CD14-positive monocyte (primary cell): ENCODE measurements at regions not wholly inside any gene's neighbourhood (a gene's known extent, or its start where the extent isn't known, plus 50 kb on each side); places are given as distances from the start of the nearest gene placed in this dataset.

Experiments used
- DNase-seq, 3 donors: peaks; one replicate each; pipeline ENCODE4 v3.0.0-alpha.2; 2011 to 2022
- H2AFZ ChIP-seq: 2 replicates; pipeline ENCODE4 v1.6.0; 2012; ENCODE audit warnings: mild to moderate bottlenecking, low read depth, low read length, inconsistent platforms; ENCODE audit not compliant: insufficient read depth, poor library complexity, severe bottlenecking
- H3K27ac ChIP-seq, 2 donors: 1 replicate in 1 of 2; 2 replicates in 1 of 2; pipeline ENCODE4 v1.5.1; 2012 to 2013; ENCODE audit warnings: low read length in 2 of 2, control low read depth in 1 of 2, inconsistent platforms in 1 of 2, low read depth in 1 of 2, mild to moderate bottlenecking in 1 of 2
- H3K27me3 ChIP-seq, 2 donors: one replicate each; pipeline versions ENCODE4 v1.6.0 to v1.6.1; 2011 to 2013; ENCODE audit warnings: low read length in 2 of 2; ENCODE audit not compliant: control insufficient read depth in 2 of 2, insufficient read depth in 2 of 2
- H3K36me3 ChIP-seq, 2 donors: replicated peaks in 1 of 2; 1 replicate in 1 of 2; 2 replicates in 1 of 2; pipeline versions ENCODE4 v1.5.1 to v1.6.1; 2012 to 2013; ENCODE audit warnings: low read length in 2 of 2, control low read depth in 1 of 2, inconsistent platforms in 1 of 2, mild to moderate bottlenecking in 1 of 2; ENCODE audit not compliant: insufficient read depth in 2 of 2, control insufficient read depth in 1 of 2
- H3K4me1 ChIP-seq, 2 donors: 1 replicate in 1 of 2; 2 replicates in 1 of 2; pipeline versions ENCODE4 v1.5.1 to v1.6.1; 2012 to 2013; ENCODE audit warnings: low read length in 2 of 2, control low read depth in 1 of 2, inconsistent platforms in 1 of 2, mild to moderate bottlenecking in 1 of 2, moderate library complexity in 1 of 2; ENCODE audit not compliant: insufficient read depth in 2 of 2, control insufficient read depth in 1 of 2
- H3K4me2 ChIP-seq: replicated peaks from 2 replicates; pipeline ENCODE3; 2012; ENCODE audit warnings: low read length, moderate library complexity, mild to moderate bottlenecking; ENCODE audit not compliant: poor library complexity, severe bottlenecking; ENCODE audit errors: extremely low read depth
- H3K4me3 ChIP-seq, 3 experiments: fragments of 200-600 bp in 1 of 3; sonication (generic) in 1 of 3; replicated peaks in 1 of 3; 1 replicate in 2 of 3; 2 replicates in 1 of 3; pipeline ENCODE4 v1.5.1; 2011 to 2013; ENCODE audit warnings: low read length in 3 of 3, mild to moderate bottlenecking in 3 of 3, control low read depth in 2 of 3, low read depth in 2 of 3, inconsistent platforms in 1 of 3, moderate library complexity in 1 of 3
- H3K79me2 ChIP-seq: 2 replicates; pipeline ENCODE4 v1.6.0; 2012; ENCODE audit warnings: mild to moderate bottlenecking, control low read depth, inconsistent platforms, low read length, moderate library complexity; ENCODE audit not compliant: insufficient read depth
- H3K9ac ChIP-seq: 2 replicates; pipeline ENCODE4 v1.6.0; 2017; ENCODE audit warnings: low read length, mild to moderate bottlenecking; ENCODE audit not compliant: insufficient read depth, poor library complexity, severe bottlenecking
- H3K9me3 ChIP-seq, 2 donors: replicated peaks in 1 of 2; 1 replicate in 1 of 2; 2 replicates in 1 of 2; pipeline versions ENCODE4 v1.5.1 to v1.6.1; 2012 to 2013; ENCODE audit warnings: low read length in 2 of 2, control low read depth in 1 of 2; ENCODE audit not compliant: control insufficient read depth in 1 of 2, insufficient read depth in 1 of 2
- H4K20me1 ChIP-seq: 2 replicates; pipeline ENCODE4 v1.6.0; 2012; ENCODE audit warnings: mild to moderate bottlenecking, low read length, control low read depth, moderate library complexity; ENCODE audit not compliant: insufficient read depth
- H3K27ac Mint-ChIP-seq, 7 donors: one replicate each; pipeline ENCODE4 v1.8.0; 2020; ENCODE audit warnings: mild to moderate bottlenecking in 7 of 7, mixed read lengths in 7 of 7, moderate library complexity in 6 of 7, inconsistent platforms in 2 of 7
- H3K27me3 Mint-ChIP-seq, 3 donors: one replicate each; pipeline ENCODE4 v1.8.0; 2021 to 2022; ENCODE audit warnings: low read depth in 3 of 3, mild to moderate bottlenecking in 3 of 3, mixed read lengths in 3 of 3, moderate library complexity in 3 of 3, inconsistent platforms in 1 of 3
- H3K36me3 Mint-ChIP-seq, 2 donors: one replicate each; pipeline ENCODE4 v1.8.0; 2020; ENCODE audit warnings: mixed read lengths in 2 of 2, inconsistent platforms in 1 of 2, mild to moderate bottlenecking in 1 of 2
- H3K4me1 Mint-ChIP-seq: one replicate; pipeline ENCODE4 v1.8.0; 2020; ENCODE audit warnings: mild to moderate bottlenecking, mixed read lengths
- H3K4me3 Mint-ChIP-seq, 2 donors: one replicate each; pipeline ENCODE4 v1.8.0; 2020; ENCODE audit warnings: mild to moderate bottlenecking in 2 of 2, mixed read lengths in 2 of 2, moderate library complexity in 1 of 2
- H3K9me3 Mint-ChIP-seq, 7 donors: one replicate each; pipeline ENCODE4 v1.8.0; 2020 to 2022; ENCODE audit warnings: mixed read lengths in 7 of 7, mild to moderate bottlenecking in 6 of 7, moderate library complexity in 6 of 7, inconsistent platforms in 2 of 7
- CTCF ChIP-seq: fragments of 200-600 bp; IDR thresholded peaks from one replicate; pipeline ENCODE4 v1.8.0; 2022; ENCODE audit warnings: antibody characterized with exemption, mild to moderate bottlenecking
- WGBS: methylation state at CpG from one replicate; pipeline ENCODE4 v1.1.5; 2013; ENCODE audit warnings: missing lambda C conversion rate; ENCODE audit not compliant: insufficient coverage; 5-methylcytosine and 5-hydroxymethylcytosine counted together
- intact Hi-C, 2 donors: fragments of 100-400 bp; cut with micrococcal nuclease; formaldehyde crosslinking; loops; one replicate each; pipeline versions ENCODE4 v1.15.0 to v1.15.1; 2023

DNA sequence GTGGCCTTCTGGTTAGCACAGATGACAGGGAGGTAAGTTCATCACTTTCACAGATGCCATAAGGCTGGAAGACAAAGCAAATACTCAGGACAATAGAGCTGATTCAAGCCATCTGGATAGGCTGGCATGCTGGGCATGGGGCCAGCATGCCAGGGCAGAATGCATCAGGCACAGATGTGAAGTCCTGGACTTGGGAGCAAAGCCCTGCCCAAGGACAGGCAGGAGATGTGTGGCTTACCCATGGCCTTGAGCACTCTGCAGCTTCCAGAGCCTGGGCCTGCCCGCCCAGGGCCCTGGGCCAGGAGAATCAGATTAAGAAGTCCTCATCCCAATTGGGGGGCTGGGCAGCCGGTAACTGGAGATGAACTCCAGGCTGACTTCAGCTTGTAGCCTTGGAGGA lies 135.7 kb upstream of the ZC3H12A start:
- Histone ChIP-seq H3K9me3 (no peaks in the 10 kb centered on the region), H3K36me3 (no peaks in the 10 kb centered on the region), H3K9ac (no peak overlapping the region), H3K4me1 (no peaks in the 10 kb centered on the region), H3K27me3 (no peaks in the 10 kb centered on the region), H3K27ac (no peak overlapping the region), H3K4me2 (no peak overlapping the region), H4K20me1 (no peaks in the 10 kb centered on the region), H2AFZ (no peak overlapping the region), H3K4me3 (no peak overlapping the region), H3K79me2 (no peaks in the 10 kb centered on the region)
- Mint-ChIP-seq H3K27me3 (peaks cover 2 to 8% (median 7%) of the 10 kb centered on the region in 3 donors), H3K4me3 (no peak overlapping the region), H3K27ac (no peak overlapping the region), H3K9me3 (peaks cover 0 to 7% (median 2%) of the 10 kb centered on the region in 7 donors), H3K4me1 (no peaks in the 10 kb centered on the region), H3K36me3 (no peaks in the 10 kb centered on the region)
- no peak for TF ChIP-seq CTCF
- 86% methylated on average over 2 of the region's 2 CpGs for WGBS
- intact Hi-C loops = no loop called here
- DNase-seq = no peak

- Histone ChIP-seq H4K20me1 (no peaks in the 10 kb centered on the region), H3K4me2 (no peak overlapping the region), H3K79me2 (no peaks in the 10 kb centered on the region), H3K9ac (no peak overlapping the region), H3K27me3 (no peaks in the 10 kb centered on the region), H3K4me1 (no peaks in the 10 kb centered on the region), H3K9me3 (no peaks in the 10 kb centered on the region), H2AFZ (no peak overlapping the region), H3K27ac (no peak overlapping the region), H3K36me3 (no peaks in the 10 kb centered on the region), H3K4me3 (no peak overlapping the region)
- 74% methylated on average over 3 of the region's 6 CpGs for WGBS
- Mint-ChIP-seq H3K36me3 (no peaks in the 10 kb centered on the region), H3K27ac (no peak overlapping the region), H3K4me3 (no peak overlapping the region), H3K9me3 (peaks cover 0 to 3% (median 0%) of the 10 kb centered on the region in 7 donors), H3K27me3 (peaks cover 2 to 8% (median 7%) of the 10 kb centered on the region in 3 donors), H3K4me1 (no peaks in the 10 kb centered on the region)
- TF ChIP-seq CTCF = no peak
- intact Hi-C loops = no loop called here
- no peak for DNase-seq
Measured at GRCh38 chr1:37342736-37343135, 131.6 kb upstream of the ZC3H12A start.
